ENCODE measurements at regions not wholly inside any gene's neighbourhood (a gene's known extent, or its start where the extent isn't known, plus 50 kb on each side); places are given as distances from the start of the nearest gene placed in this dataset.
"Not testable (repeated sequence)": the region's sequence is repeated elsewhere in the genome, so short reads cannot be mapped to it uniquely, and the experiment has no call there.

- Mint-ChIP-seq H3K4me1 (ENCODE audit: low read depth) (peaks cover 18% of the 10 kb centered on the region), H3K4me3 (ENCODE audit: unreplicated experiment) (no peak overlapping the region), H3K9me3 (ENCODE audit: low read depth) (no peaks in the 10 kb centered on the region), H3K27ac (ENCODE audit: unreplicated experiment) (no peak overlapping the region), H3K36me3 (ENCODE audit: low read depth) (no peaks in the 10 kb centered on the region), H3K27me3 (ENCODE audit: low read depth) (no peaks in the 10 kb centered on the region)
- DNase-seq (ENCODE audit: low spot score): no peak
- no peak for TF ChIP-seq CTCF (IDR thresholded peaks at IDR 0.05)
Observed at GRCh38 chr2:145379934-145380333, 860.0 kb upstream of the ZEB2 start.

GRCh38 chr2:145374165-145374564, 854.2 kb upstream of the ZEB2 start:
- Mint-ChIP-seq H3K4me3 (ENCODE audit: unreplicated experiment) (no peak overlapping the region), H3K36me3 (ENCODE audit: low read depth) (no peaks in the 10 kb centered on the region), H3K27ac (ENCODE audit: unreplicated experiment) (no peak overlapping the region), H3K27me3 (ENCODE audit: low read depth) (no peaks in the 10 kb centered on the region), H3K9me3 (ENCODE audit: low read depth) (no peaks in the 10 kb centered on the region), H3K4me1 (ENCODE audit: low read depth) (no peaks in the 10 kb centered on the region)
- TF ChIP-seq CTCF (IDR thresholded peaks at IDR 0.05): no peak
- DNase-seq (ENCODE audit: low spot score): no peak

- H3K36me3 Mint-ChIP-seq (ENCODE audit: low read depth); H3K9me3 Mint-ChIP-seq (ENCODE audit: low read depth); H3K27ac Mint-ChIP-seq (ENCODE audit: unreplicated experiment); H3K4me3 Mint-ChIP-seq (ENCODE audit: unreplicated experiment); H3K27me3 Mint-ChIP-seq (ENCODE audit: low read depth); DNase-seq (ENCODE audit: low spot score); H3K4me1 Mint-ChIP-seq (ENCODE audit: low read depth): not testable (repeated sequence)
Observed at GRCh38 chr2:145367334-145367733, 847.4 kb upstream of the ZEB2 start.

- no peak overlapping the region for H3K4me3 Mint-ChIP-seq (ENCODE audit: unreplicated experiment)
- H3K27ac Mint-ChIP-seq (ENCODE audit: unreplicated experiment): no peak overlapping the region
- no peaks in the 10 kb centered on the region for H3K9me3 Mint-ChIP-seq (ENCODE audit: low read depth)
Observed at GRCh38 chr2:145366341-145366740, 846.4 kb upstream of the ZEB2 start.

GRCh38 chr2:145360129-145360790, 840.3 kb upstream of the ZEB2 start:
- no peak for DNase-seq (ENCODE audit: low spot score)

More at GRCh38 chr2:145366341-145366740, 846.4 kb upstream of the ZEB2 start:
- Mint-ChIP-seq H3K4me1 (ENCODE audit: low read depth) (no peaks in the 10 kb centered on the region), H3K27me3 (ENCODE audit: low read depth) (no peaks in the 10 kb centered on the region), H3K36me3 (ENCODE audit: low read depth) (no peaks in the 10 kb centered on the region)
- TF ChIP-seq CTCF (IDR thresholded peaks at IDR 0.05): no peak
- DNase-seq (ENCODE audit: low spot score): no peak

More at GRCh38 chr2:145360129-145360790, 840.3 kb upstream of the ZEB2 start:
- Mint-ChIP-seq H3K4me3 (ENCODE audit: unreplicated experiment) (no peak overlapping the region), H3K4me1 (ENCODE audit: low read depth) (peaks cover 9% of the 10 kb centered on the region), H3K36me3 (ENCODE audit: low read depth) (no peaks in the 10 kb centered on the region), H3K9me3 (ENCODE audit: low read depth) (no peaks in the 10 kb centered on the region), H3K27ac (ENCODE audit: unreplicated experiment) (no peak overlapping the region), H3K27me3 (ENCODE audit: low read depth) (no peaks in the 10 kb centered on the region)
- TF ChIP-seq CTCF (IDR thresholded peaks at IDR 0.05): no peak
